H1 (cell line): ENCODE measurements at regions not wholly inside any gene's neighbourhood (a gene's known extent, or its start where the extent isn't known, plus 50 kb on each side); places are given as distances from the start of the nearest gene placed in this dataset.

Experiments
- CHD1 ChIP-seq: IDR thresholded peaks from 2 replicates; pipeline ENCODE4 v1.6.1; 2012; ENCODE audit warnings: low read depth, low read length, improper control_type of control experiment
- CTBP2 ChIP-seq: IDR thresholded peaks from 2 replicates; pipeline ENCODE4 v1.7.0; 2011; ENCODE audit warnings: borderline replicate concordance, mild to moderate bottlenecking, moderate library complexity, mixed read lengths, low read length; ENCODE audit not compliant: insufficient read depth, insufficient read length
- RNF2 ChIP-seq: fragments of 200-900, 300-1000 bp; sonication (generic); IDR thresholded peaks from 2 replicates; pipeline ENCODE4 v1.7.1; 2016; ENCODE audit warnings: borderline replicate concordance, low read depth, mild to moderate bottlenecking, antibody characterized with exemption, low read length; ENCODE audit not compliant: poor library complexity, severe bottlenecking; ENCODE audit errors: missing control alignments
- ZNF274 ChIP-seq: IDR thresholded peaks from 2 replicates; pipeline ENCODE4 v1.7.0; 2012; ENCODE audit warnings: low read length, borderline replicate concordance; ENCODE audit errors: extremely low read depth

DNA sequence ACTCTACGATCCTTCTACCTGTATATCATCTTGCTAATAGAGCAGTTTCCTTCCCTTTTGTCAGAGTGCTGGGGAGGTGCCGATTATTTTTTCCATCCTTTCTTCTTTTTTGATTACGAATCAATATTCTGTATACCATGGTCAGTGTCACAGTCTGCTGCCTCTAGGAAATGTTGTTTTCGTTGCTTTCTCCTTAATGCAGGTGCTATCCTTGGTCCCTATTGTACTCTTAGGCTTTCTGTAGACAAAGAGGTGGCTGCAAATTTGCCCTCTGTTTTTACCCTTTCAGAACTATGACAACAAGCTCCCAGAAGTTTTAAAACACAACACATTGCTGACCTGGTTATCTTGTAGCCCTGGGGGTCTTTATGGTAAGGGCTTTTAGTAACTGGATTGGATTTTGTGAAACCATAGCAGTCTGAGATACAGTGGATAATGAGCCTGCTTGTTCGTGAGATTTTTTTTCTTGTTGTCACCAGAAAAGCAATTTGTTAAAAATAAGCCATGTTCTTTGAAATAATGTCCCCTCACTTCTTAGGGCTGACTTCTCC, 430.3 kb upstream of the TPM1 start (continued):
- TF ChIP-seq CTBP2: no peak
- no peak for TF ChIP-seq CHD1
- TF ChIP-seq ZNF274: no peak
- TF ChIP-seq RNF2: no peak
